B cell (primary cell): ENCODE measurements at regions not wholly inside any gene's neighbourhood (a gene's known extent, or its start where the extent isn't known, plus 50 kb on each side); places are given as distances from the start of the nearest gene placed in this dataset.

Experiments
- CTCF ChIP-seq: fragments of 200-600 bp; IDR thresholded peaks from one replicate; pipeline ENCODE4 v1.8.0; 2022; ENCODE audit warnings: antibody characterized with exemption, mild to moderate bottlenecking
- EZH2 ChIP-seq: IDR thresholded peaks from 2 replicates; pipeline ENCODE4 v1.6.1; 2012; ENCODE audit warnings: borderline replicate concordance, low read depth, mild to moderate bottlenecking, moderate library complexity, low read length; ENCODE audit not compliant: insufficient read depth, poor library complexity, severe bottlenecking

DNA sequence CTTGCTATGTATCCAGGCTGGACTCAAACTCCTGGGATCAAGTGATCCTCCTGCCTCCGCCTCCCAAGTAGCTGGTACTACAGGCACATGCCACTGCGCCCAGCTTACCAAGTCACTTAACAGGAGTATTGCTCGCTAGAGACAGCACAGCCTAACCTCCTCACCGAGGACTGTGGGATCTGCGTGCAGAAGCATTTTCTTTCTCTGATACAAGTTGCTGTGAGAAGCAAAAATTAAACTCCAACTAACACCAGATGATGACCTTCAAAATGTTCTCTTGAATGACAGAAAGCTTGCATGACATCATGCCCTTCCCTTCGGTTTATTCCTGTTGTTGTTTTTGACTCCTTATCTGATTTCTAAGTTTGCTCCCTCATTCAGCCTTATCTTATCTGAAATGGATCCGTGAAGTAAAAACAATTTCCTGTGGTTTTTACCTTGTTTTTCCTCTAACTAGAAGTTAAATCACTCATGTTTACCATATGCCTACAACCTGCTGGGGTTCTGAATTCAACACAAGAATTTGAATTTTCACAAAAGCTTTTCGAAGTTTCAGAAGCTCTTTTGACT, 94.4 kb upstream of the KIF5B start:
- TF ChIP-seq CTCF = no peak
- no peak for TF ChIP-seq EZH2
